NB4 (cell line): ENCODE measurements at regions not wholly inside any gene's neighbourhood (a gene's known extent, or its start where the extent isn't known, plus 50 kb on each side); places are given as distances from the start of the nearest gene placed in this dataset.

Experiments
- DNase-seq: peaks from one replicate; pipeline ENCODE4 v3.0.0; 2010; ENCODE audit warnings: low read depth
- H3K4me3 ChIP-seq: one replicate; pipeline ENCODE4 v1.5.1; 2011; ENCODE audit warnings: mild to moderate bottlenecking, low read depth, low read length, moderate library complexity
- MYC ChIP-seq: IDR thresholded peaks from 2 replicates; pipeline ENCODE4 v1.6.1; 2011; ENCODE audit warnings: low read depth, low read length
- POLR2A ChIP-seq: IDR thresholded peaks from 2 replicates; pipeline ENCODE4 v1.6.1; 2011; ENCODE audit warnings: mild to moderate bottlenecking; ENCODE audit not compliant: insufficient read length; ENCODE audit errors: extremely low read depth
- TF ChIP-seq, protein P1 (sequence below): IDR thresholded peaks from one replicate; pipeline ENCODE4 v1.5.1; 2012; ENCODE audit warnings: low read depth, low read length
- TF ChIP-seq, protein P2 (sequence below): IDR thresholded peaks from 2 replicates; pipeline ENCODE4 v1.6.1; 2011; ENCODE audit warnings: low read depth, low read length

- DNase-seq: no peak
Observed at GRCh38 chr6:40923326-40923725, 115.7 kb downstream of the UNC5CL start.

DNA sequence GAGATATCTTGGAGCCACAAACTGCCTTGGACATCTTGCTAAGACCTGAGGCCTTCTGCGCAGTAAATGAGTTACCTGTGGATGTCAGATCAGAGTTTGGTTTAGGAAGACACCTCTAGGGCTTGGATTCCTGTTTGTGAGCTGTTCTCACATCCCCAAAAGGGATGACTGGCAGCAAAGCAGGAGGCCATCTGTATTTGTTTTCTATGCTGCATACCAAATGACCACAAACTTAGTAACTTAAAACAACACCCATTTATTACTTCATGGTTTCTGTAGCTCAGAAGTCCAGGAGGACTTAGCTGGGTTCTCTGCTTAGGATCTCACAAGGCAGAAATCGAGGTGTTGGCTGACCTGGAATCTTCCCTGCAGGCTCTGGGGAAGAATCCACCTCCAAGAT is 116.7 kb downstream of the UNC5CL start:
- TF ChIP-seq, protein P1, sequence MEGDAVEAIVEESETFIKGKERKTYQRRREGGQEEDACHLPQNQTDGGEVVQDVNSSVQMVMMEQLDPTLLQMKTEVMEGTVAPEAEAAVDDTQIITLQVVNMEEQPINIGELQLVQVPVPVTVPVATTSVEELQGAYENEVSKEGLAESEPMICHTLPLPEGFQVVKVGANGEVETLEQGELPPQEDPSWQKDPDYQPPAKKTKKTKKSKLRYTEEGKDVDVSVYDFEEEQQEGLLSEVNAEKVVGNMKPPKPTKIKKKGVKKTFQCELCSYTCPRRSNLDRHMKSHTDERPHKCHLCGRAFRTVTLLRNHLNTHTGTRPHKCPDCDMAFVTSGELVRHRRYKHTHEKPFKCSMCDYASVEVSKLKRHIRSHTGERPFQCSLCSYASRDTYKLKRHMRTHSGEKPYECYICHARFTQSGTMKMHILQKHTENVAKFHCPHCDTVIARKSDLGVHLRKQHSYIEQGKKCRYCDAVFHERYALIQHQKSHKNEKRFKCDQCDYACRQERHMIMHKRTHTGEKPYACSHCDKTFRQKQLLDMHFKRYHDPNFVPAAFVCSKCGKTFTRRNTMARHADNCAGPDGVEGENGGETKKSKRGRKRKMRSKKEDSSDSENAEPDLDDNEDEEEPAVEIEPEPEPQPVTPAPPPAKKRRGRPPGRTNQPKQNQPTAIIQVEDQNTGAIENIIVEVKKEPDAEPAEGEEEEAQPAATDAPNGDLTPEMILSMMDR: no peak
- TF ChIP-seq POLR2A: no peak
- TF ChIP-seq, protein P2, sequence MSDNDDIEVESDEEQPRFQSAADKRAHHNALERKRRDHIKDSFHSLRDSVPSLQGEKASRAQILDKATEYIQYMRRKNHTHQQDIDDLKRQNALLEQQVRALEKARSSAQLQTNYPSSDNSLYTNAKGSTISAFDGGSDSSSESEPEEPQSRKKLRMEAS: no peak
- TF ChIP-seq MYC: no peak
- DNase-seq: no peak
- H3K4me3 ChIP-seq: no peak overlapping the region

More at GRCh38 chr6:40923326-40923725, 115.7 kb downstream of the UNC5CL start:
- TF ChIP-seq, protein P2: no peak
- TF ChIP-seq MYC (no peak), POLR2A (no peak)
- TF ChIP-seq, protein P1: no peak
- H3K4me3 ChIP-seq: no peak overlapping the region

- no peak for DNase-seq
- TF ChIP-seq MYC: no peak
- TF ChIP-seq, protein P2: no peak
- TF ChIP-seq, protein P1: no peak
- no peak for TF ChIP-seq POLR2A
Observed at GRCh38 chr6:40918040-40918651, 120.9 kb downstream of the UNC5CL start.

GRCh38 chr6:40917603-40918002 is 121.4 kb downstream of the UNC5CL start:
- TF ChIP-seq, protein P1: no peak
- TF ChIP-seq POLR2A (no peak), MYC (no peak)
- H3K4me3 ChIP-seq: no peak overlapping the region

More at GRCh38 chr6:40918040-40918651, 120.9 kb downstream of the UNC5CL start:
- no peak overlapping the region for H3K4me3 ChIP-seq

GRCh38 chr6:40916845-40917244 is 122.2 kb downstream of the UNC5CL start:
- H3K4me3 ChIP-seq: no peak overlapping the region
- TF ChIP-seq MYC (no peak), POLR2A (no peak)
- TF ChIP-seq, protein P1: no peak
- TF ChIP-seq, protein P2: no peak
- no peak for DNase-seq

More at GRCh38 chr6:40917603-40918002, 121.4 kb downstream of the UNC5CL start:
- no peak for DNase-seq
